K562 (cell line): ENCODE measurements at regions not wholly inside any gene's neighbourhood (a gene's known extent, or its start where the extent isn't known, plus 50 kb on each side); places are given as distances from the start of the nearest gene placed in this dataset.

Source experiments
- ATAC-seq: fragments of 200-7000 bp; cut with Tn5 transposase; 3 replicates; pipeline ENCODE4 v1.9.1; 2020; ENCODE audit warnings: moderate library complexity
- BruUV-seq: library from RNA; stranded (reverse); fragments of 400-500 nt; replicated peaks from 2 replicates; lab custom pipeline; 2021; lab: Mats Ljungman, UMichigan
- CTCF ChIA-PET: fragments of 300-600 bp; formaldehyde crosslinking; extraction: SDS; loops from one replicate; lab custom pipeline; 2021; ENCODE audit warnings: low intra/inter-chr PET ratio; lab: Yijun Ruan, JAX
- POLR2A ChIA-PET: fragments of 300-600, 350-650 bp; sonication (Branson Sonifier 250); formaldehyde crosslinking; extraction: SDS; loops from one replicate; lab custom pipeline; 2021; ENCODE audit warnings: antibody characterized with exemption, inconsistent platforms; lab: Yijun Ruan, JAX
- DNase-seq, 4 experiments: peaks; one replicate each; pipeline versions ENCODE4 v3.0.0 to v3.0.0-alpha.2; 2011 to 2018; ENCODE audit warnings: low spot score in 3 of 4, mixed read lengths in 3 of 4; ENCODE audit errors: extremely low read depth in 1 of 4
- FAIRE-seq: peaks from 2 replicates; lab custom pipeline; 2011; peaks lifted over from hg19 to GRCh38; lab: Jason Lieb, UNC
- H2AFZ ChIP-seq: 2 replicates; pipeline ENCODE4 v1.6.0; 2011; ENCODE audit warnings: low read depth, low read length, control low read depth, inconsistent platforms
- H3K27ac ChIP-seq: fragments of 200-600 bp; 3 replicates; pipeline ENCODE4 v1.8.0; 2011; ENCODE audit warnings: low read depth, mild to moderate bottlenecking, control low read depth, inconsistent platforms, low read length, moderate library complexity, mixed read lengths; ENCODE audit errors: extremely low read depth
- H3K27me3 ChIP-seq, 2 experiments: fragments of 300-600 bp in 1 of 2; 2 replicates in 1 of 2; 3 replicates in 1 of 2; pipeline versions ENCODE4 v1.6.0 to v1.8.0; 2011; ENCODE audit warnings: inconsistent platforms in 2 of 2, low read length in 2 of 2, mild to moderate bottlenecking in 1 of 2, mixed read lengths in 1 of 2, moderate library complexity in 1 of 2; ENCODE audit not compliant: control insufficient read depth in 2 of 2, insufficient read depth in 2 of 2
- H3K36me3 ChIP-seq: fragments of 300-600 bp; 3 replicates; pipeline ENCODE4 v1.8.0; 2011; ENCODE audit warnings: mild to moderate bottlenecking, low read length, inconsistent platforms; ENCODE audit not compliant: control insufficient read depth, insufficient read depth
- H3K4me1 ChIP-seq, 2 experiments: fragments of 200-600 bp in 1 of 2; replicated peaks in 1 of 2; 2 replicates in 1 of 2; 3 replicates in 1 of 2; pipeline versions ENCODE4 v1.5.1 to v1.8.0; 2011; ENCODE audit warnings: inconsistent platforms in 2 of 2, low read length in 2 of 2, mild to moderate bottlenecking in 1 of 2, mixed read lengths in 1 of 2, moderate library complexity in 1 of 2; ENCODE audit not compliant: control insufficient read depth in 2 of 2, insufficient read depth in 2 of 2
- H3K4me2 ChIP-seq: 2 replicates; pipeline ENCODE4 v1.6.1; 2011; ENCODE audit warnings: low read length, control low read depth, inconsistent platforms, mixed read lengths; ENCODE audit not compliant: insufficient read depth
- H3K4me3 ChIP-seq: fragments of 200-600 bp; sonication (generic), shearing (Covaris generic); 2 replicates; pipeline ENCODE4 v1.5.1; 2016; ENCODE audit warnings: control low read depth, inconsistent platforms
- H3K79me2 ChIP-seq: fragments of 200-600 bp; 3 replicates; pipeline ENCODE4 v1.8.0; 2011; ENCODE audit warnings: low read length, inconsistent platforms; ENCODE audit not compliant: control insufficient read depth, insufficient read depth
- H3K9ac ChIP-seq, 2 experiments: 2 replicates each; pipeline versions ENCODE4 v1.6.0 to v1.6.1; 2011; ENCODE audit warnings: low read depth in 2 of 2, low read length in 2 of 2, control low read depth in 1 of 2, inconsistent platforms in 1 of 2, mild to moderate bottlenecking in 1 of 2, mixed read lengths in 1 of 2; ENCODE audit not compliant: insufficient read depth in 1 of 2
- H3K9me1 ChIP-seq: one replicate; pipeline ENCODE4 v1.6.0; 2011; ENCODE audit warnings: inconsistent platforms, mild to moderate bottlenecking, low read length, moderate library complexity; ENCODE audit not compliant: control insufficient read depth, insufficient read depth
- H3K9me3 ChIP-seq: replicated peaks from 2 replicates; pipeline ENCODE4 v1.5.1; 2011; ENCODE audit warnings: low read depth, low read length, inconsistent platforms; ENCODE audit not compliant: control insufficient read depth, insufficient read depth
- H4K20me1 ChIP-seq: replicated peaks from 2 replicates; pipeline ENCODE4 v1.6.1; 2011; ENCODE audit warnings: low read length, inconsistent platforms, mixed read lengths; ENCODE audit not compliant: control insufficient read depth, insufficient read depth
- KLF16 ChIP-seq: IDR thresholded peaks from 2 replicates; pipeline ENCODE4 v1.6.1; 2016; ENCODE audit warnings: antibody characterized with exemption
- RBM15 ChIP-seq: fragments of 200-400 bp; formaldehyde crosslinking; IDR thresholded peaks from 2 replicates; pipeline ENCODE4 v1.6.1; 2018; ENCODE audit warnings: mild to moderate bottlenecking, low read length, moderate library complexity; ENCODE audit not compliant: insufficient read depth
- WGBS: fragments of 100-300 bp; shearing (Covaris generic); methylation state at CpG from one replicate; pipeline ENCODE4 v1.1.6; 2016; ENCODE audit warnings: low coverage, mixed read lengths; ENCODE audit not compliant: insufficient coverage; ENCODE audit errors: missing lambda C conversion rate; 5-methylcytosine and 5-hydroxymethylcytosine counted together
- in situ Hi-C: fragments of 300-500 bp; cut with MboI; formaldehyde crosslinking; loops from 4 replicates; pipeline ENCODE4 v1.15.0; 2018; ENCODE audit warnings: inconsistent platforms, mixed read lengths
- intact Hi-C: fragments of 100-400 bp; cut with micrococcal nuclease; formaldehyde crosslinking; loops from 2 replicates; pipeline ENCODE4 v1.14.2; 2022
- TF ChIP-seq, protein P1 (sequence below): sonication (generic); formaldehyde crosslinking; IDR thresholded peaks from 2 replicates; pipeline ENCODE4 v1.8.1; 2023; ENCODE audit warnings: missing genetic modification reagents, mild to moderate bottlenecking, borderline replicate concordance
- TF ChIP-seq, protein P2 (sequence below): sonication (generic); formaldehyde crosslinking; IDR thresholded peaks from 2 replicates; pipeline ENCODE4 v1.8.0; 2022; ENCODE audit warnings: mild to moderate bottlenecking, missing genetic modification reagents

DNA sequence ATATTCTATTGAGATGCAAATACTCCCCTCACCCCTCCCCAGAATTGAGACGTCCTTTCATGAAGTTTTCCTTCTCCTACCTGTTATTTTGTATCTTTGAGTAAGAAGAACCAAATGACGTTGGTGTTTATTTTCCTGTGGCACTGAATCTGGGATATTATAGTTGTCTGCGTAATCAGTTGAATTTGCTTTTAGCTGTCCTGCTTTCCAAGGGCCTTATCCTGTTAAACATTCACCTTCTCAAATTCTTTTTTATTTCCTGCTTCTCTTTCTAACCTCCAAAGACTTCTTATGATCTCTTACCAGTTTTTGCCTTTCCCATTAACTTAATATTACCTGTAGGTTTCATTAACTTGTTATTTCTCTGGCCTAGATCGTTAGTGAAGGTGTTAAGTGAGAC, 1254.9 kb upstream of the WWC1 start:
- ChIA-PET CTCF (no interaction called here), POLR2A (no interaction called here)
- Histone ChIP-seq H3K9me1 (no peaks in the 10 kb centered on the region), H3K9me3 (no peaks in the 10 kb centered on the region), H3K27ac (no peak overlapping the region), H3K9ac (no peak overlapping the region), H4K20me1 (no peaks in the 10 kb centered on the region), H3K4me1 (no peaks in the 10 kb centered on the region), H3K27me3 (no peaks in the 10 kb centered on the region), H3K4me2 (no peak overlapping the region), H2AFZ (no peak overlapping the region), H3K79me2 (no peaks in the 10 kb centered on the region), H3K36me3 (no peaks in the 10 kb centered on the region), H3K4me3 (no peak overlapping the region)
- ATAC-seq (no peak), FAIRE-seq (no peak), DNase-seq (no peak)
- TF ChIP-seq RBM15 (no peak), KLF16 (no peak)
- TF ChIP-seq, protein P1, sequence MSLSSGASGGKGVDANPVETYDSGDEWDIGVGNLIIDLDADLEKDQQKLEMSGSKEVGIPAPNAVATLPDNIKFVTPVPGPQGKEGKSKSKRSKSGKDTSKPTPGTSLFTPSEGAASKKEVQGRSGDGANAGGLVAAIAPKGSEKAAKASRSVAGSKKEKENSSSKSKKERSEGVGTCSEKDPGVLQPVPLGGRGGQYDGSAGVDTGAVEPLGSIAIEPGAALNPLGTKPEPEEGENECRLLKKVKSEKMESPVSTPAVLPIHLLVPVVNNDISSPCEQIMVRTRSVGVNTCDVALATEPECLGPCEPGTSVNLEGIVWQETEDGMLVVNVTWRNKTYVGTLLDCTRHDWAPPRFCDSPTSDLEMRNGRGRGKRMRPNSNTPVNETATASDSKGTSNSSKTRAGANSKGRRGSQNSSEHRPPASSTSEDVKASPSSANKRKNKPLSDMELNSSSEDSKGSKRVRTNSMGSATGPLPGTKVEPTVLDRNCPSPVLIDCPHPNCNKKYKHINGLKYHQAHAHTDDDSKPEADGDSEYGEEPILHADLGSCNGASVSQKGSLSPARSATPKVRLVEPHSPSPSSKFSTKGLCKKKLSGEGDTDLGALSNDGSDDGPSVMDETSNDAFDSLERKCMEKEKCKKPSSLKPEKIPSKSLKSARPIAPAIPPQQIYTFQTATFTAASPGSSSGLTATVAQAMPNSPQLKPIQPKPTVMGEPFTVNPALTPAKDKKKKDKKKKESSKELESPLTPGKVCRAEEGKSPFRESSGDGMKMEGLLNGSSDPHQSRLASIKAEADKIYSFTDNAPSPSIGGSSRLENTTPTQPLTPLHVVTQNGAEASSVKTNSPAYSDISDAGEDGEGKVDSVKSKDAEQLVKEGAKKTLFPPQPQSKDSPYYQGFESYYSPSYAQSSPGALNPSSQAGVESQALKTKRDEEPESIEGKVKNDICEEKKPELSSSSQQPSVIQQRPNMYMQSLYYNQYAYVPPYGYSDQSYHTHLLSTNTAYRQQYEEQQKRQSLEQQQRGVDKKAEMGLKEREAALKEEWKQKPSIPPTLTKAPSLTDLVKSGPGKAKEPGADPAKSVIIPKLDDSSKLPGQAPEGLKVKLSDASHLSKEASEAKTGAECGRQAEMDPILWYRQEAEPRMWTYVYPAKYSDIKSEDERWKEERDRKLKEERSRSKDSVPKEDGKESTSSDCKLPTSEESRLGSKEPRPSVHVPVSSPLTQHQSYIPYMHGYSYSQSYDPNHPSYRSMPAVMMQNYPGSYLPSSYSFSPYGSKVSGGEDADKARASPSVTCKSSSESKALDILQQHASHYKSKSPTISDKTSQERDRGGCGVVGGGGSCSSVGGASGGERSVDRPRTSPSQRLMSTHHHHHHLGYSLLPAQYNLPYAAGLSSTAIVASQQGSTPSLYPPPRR (CRISPR knock-in tag) = no peak
- TF ChIP-seq, protein P2, sequence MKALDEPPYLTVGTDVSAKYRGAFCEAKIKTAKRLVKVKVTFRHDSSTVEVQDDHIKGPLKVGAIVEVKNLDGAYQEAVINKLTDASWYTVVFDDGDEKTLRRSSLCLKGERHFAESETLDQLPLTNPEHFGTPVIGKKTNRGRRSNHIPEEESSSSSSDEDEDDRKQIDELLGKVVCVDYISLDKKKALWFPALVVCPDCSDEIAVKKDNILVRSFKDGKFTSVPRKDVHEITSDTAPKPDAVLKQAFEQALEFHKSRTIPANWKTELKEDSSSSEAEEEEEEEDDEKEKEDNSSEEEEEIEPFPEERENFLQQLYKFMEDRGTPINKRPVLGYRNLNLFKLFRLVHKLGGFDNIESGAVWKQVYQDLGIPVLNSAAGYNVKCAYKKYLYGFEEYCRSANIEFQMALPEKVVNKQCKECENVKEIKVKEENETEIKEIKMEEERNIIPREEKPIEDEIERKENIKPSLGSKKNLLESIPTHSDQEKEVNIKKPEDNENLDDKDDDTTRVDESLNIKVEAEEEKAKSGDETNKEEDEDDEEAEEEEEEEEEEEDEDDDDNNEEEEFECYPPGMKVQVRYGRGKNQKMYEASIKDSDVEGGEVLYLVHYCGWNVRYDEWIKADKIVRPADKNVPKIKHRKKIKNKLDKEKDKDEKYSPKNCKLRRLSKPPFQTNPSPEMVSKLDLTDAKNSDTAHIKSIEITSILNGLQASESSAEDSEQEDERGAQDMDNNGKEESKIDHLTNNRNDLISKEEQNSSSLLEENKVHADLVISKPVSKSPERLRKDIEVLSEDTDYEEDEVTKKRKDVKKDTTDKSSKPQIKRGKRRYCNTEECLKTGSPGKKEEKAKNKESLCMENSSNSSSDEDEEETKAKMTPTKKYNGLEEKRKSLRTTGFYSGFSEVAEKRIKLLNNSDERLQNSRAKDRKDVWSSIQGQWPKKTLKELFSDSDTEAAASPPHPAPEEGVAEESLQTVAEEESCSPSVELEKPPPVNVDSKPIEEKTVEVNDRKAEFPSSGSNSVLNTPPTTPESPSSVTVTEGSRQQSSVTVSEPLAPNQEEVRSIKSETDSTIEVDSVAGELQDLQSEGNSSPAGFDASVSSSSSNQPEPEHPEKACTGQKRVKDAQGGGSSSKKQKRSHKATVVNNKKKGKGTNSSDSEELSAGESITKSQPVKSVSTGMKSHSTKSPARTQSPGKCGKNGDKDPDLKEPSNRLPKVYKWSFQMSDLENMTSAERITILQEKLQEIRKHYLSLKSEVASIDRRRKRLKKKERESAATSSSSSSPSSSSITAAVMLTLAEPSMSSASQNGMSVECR = no peak
- WGBS = 7% methylated on average over 4 of the region's 4 CpGs
- intact Hi-C loops (no loop called here), in situ Hi-C loops (no loop called here)
- BruUV-seq = no TSS peak
